KOPT-K1 (cell line): ENCODE measurements at regions not wholly inside any gene's neighbourhood (a gene's known extent, or its start where the extent isn't known, plus 50 kb on each side); places are given as distances from the start of the nearest gene placed in this dataset.

Experiments
- H3K27ac ChIP-seq: fragments of 200-600 bp; sonication (generic); 2 replicates; pipeline ENCODE4 v1.5.1; 2016; ENCODE audit warnings: antibody characterized with exemption, mild to moderate bottlenecking, low read depth, low read length; ENCODE audit not compliant: poor library complexity, severe bottlenecking
- H3K36me3 ChIP-seq: fragments of 200-600 bp; sonication (generic); 2 replicates; pipeline ENCODE4 v1.5.1; 2017; ENCODE audit warnings: antibody characterized with exemption, mild to moderate bottlenecking, low read length, moderate library complexity; ENCODE audit not compliant: insufficient read depth
- H3K9me3 ChIP-seq: fragments of 200-600 bp; sonication (generic); 2 replicates; pipeline ENCODE4 v1.5.1; 2017; ENCODE audit warnings: antibody characterized with exemption, low read length, mild to moderate bottlenecking; ENCODE audit not compliant: insufficient read depth, poor library complexity, severe bottlenecking

DNA sequence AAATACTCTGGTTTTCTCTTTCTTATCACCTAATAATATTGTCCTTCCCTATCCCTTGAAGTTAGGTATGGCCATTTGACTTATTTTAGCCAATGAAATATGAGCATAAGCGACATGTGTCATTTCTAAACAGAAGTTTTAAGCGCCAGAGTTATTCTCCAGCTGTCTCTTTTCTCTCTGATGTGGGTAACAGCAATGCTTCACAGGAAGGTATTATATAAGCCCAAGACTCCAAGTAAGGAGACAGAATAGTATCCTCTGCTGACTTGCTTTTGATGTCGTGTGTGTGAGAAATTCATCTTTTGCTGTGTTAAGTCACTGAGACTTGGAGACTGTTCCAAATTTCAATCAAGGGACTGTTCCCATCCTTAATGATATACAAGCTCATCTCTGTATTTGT is 224.6 kb upstream of the NECTIN3 start:
- Histone ChIP-seq H3K9me3 (no peaks in the 10 kb centered on the region), H3K27ac (no peak overlapping the region), H3K36me3 (no peaks in the 10 kb centered on the region)

GRCh38 chr3:110849064-110849463 is 222.6 kb upstream of the NECTIN3 start:
- Histone ChIP-seq H3K36me3 (no peaks in the 10 kb centered on the region), H3K27ac (no peak overlapping the region), H3K9me3 (no peaks in the 10 kb centered on the region)

GRCh38 chr3:110851736-110852135 is 219.9 kb upstream of the NECTIN3 start:
- H3K36me3 ChIP-seq: no peaks in the 10 kb centered on the region
- no peaks in the 10 kb centered on the region for H3K9me3 ChIP-seq
- H3K27ac ChIP-seq: no peak overlapping the region

DNA sequence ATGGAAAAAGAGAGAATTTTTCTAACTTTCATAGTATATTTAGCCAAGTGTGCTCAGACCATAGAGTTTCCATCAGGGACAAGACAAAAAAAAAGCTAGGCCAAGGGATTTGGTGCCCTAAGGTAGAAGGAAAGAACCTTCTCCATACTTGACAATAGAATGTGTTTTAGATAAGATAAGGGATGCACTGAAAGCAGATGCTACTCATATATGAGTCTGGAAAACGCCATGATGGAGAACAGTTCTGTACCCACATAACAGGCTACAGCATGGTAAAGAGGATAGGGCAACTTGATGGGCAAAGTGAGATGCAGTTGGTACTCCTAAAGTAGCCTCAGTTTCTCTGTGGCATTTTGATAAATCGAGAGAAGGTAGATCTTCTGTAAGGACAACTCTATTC is 216.4 kb upstream of the NECTIN3 start:
- Histone ChIP-seq H3K36me3 (no peaks in the 10 kb centered on the region), H3K27ac (no peak overlapping the region), H3K9me3 (no peaks in the 10 kb centered on the region)

DNA sequence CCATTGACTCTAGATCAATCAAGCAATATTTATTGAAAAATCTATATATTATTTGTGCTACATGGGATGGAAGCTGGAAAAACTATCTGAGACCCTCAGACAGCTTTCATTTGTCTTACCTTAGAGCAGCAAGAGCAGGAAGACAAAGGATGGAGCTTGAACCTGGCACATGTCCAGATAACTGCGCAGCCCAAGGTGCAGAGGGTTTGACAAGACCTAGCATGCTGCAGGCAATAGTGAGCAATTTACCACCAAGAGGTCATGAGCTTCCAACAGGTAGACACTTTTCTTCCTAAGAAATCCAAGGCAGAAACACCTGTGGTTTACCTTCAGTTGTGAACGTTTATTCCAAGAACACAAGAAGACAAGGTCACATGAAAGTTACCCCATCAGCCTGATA is 214.7 kb upstream of the NECTIN3 start:
- no peaks in the 10 kb centered on the region for H3K9me3 ChIP-seq
- no peaks in the 10 kb centered on the region for H3K36me3 ChIP-seq
- no peak overlapping the region for H3K27ac ChIP-seq

DNA sequence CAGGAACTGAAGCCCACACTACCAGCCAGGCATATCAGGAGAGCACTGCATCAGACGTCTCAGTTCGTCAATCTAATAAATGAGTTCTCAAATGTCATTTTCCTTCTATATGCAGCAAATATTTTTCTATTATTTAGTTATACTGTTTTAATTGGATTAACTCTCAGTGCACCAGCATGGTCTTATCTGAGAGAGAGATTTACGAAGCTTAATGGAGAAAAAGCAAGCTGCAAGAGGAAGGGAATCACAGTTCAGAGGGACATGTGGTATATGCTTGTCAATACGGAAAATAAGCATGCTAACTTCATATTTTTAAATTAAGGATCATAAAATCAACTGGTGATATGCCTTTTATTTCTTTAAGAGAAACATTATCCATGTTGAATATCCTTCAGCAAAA is 213.1 kb upstream of the NECTIN3 start:
- Histone ChIP-seq H3K9me3 (no peaks in the 10 kb centered on the region), H3K27ac (no peak overlapping the region), H3K36me3 (no peaks in the 10 kb centered on the region)

DNA sequence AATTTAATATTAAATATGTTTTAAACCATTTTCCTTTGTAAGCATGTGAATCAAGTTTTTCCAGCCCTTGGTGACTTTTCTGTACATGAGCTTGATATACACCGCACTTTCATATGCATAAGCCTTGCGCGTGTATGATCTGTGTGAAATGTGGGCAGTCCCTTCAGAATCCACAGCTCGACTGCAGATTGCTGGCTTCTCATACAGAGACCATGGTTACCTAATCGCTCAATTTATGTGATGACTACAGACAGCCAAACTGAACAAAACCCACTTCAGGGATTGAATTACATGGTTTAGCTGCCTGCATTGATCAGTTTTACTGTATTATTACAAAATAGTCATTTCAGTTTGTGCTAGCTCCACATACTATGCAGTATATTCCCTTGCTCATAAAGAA is 212.3 kb upstream of the NECTIN3 start:
- H3K9me3 ChIP-seq: no peaks in the 10 kb centered on the region
- H3K36me3 ChIP-seq: no peaks in the 10 kb centered on the region
- no peak overlapping the region for H3K27ac ChIP-seq

GRCh38 chr3:110859993-110860392 is 211.6 kb upstream of the NECTIN3 start:
- H3K9me3 ChIP-seq: no peaks in the 10 kb centered on the region
- no peaks in the 10 kb centered on the region for H3K36me3 ChIP-seq
- H3K27ac ChIP-seq: no peak overlapping the region

- Histone ChIP-seq H3K27ac (no peak overlapping the region), H3K36me3 (no peaks in the 10 kb centered on the region), H3K9me3 (no peaks in the 10 kb centered on the region)
Observed at GRCh38 chr3:110865934-110866333, 205.7 kb upstream of the NECTIN3 start.

- Histone ChIP-seq H3K36me3 (no peaks in the 10 kb centered on the region), H3K27ac (no peak overlapping the region), H3K9me3 (no peaks in the 10 kb centered on the region)
Observed at GRCh38 chr3:110868106-110868505, 203.5 kb upstream of the NECTIN3 start.

DNA sequence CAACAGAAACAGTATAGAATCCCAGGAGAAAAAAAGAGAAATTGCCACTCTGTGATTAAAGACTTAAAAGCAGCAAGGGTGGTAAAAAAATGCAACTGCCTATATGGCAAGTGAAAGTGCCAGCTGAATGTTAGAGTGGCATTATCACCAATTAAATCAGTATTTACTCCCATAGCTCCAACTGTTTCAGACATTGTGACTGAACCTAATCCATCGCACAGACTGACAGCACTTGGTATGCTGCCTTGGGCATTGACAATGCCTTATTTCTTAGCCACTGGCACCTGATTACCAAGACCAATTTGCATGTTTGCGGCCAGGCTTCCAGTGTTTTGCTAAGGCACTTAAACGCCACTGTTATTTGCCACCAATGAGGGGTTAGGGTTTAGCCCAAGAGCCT is 201.9 kb upstream of the NECTIN3 start:
- peaks cover 9% of the 10 kb centered on the region for H3K9me3 ChIP-seq
- no peak overlapping the region for H3K27ac ChIP-seq
- H3K36me3 ChIP-seq: no peaks in the 10 kb centered on the region

GRCh38 chr3:110871869-110872268 is 199.7 kb upstream of the NECTIN3 start:
- H3K36me3 ChIP-seq: no peaks in the 10 kb centered on the region
- peaks cover 13% of the 10 kb centered on the region for H3K9me3 ChIP-seq
- H3K27ac ChIP-seq: no peak overlapping the region

DNA sequence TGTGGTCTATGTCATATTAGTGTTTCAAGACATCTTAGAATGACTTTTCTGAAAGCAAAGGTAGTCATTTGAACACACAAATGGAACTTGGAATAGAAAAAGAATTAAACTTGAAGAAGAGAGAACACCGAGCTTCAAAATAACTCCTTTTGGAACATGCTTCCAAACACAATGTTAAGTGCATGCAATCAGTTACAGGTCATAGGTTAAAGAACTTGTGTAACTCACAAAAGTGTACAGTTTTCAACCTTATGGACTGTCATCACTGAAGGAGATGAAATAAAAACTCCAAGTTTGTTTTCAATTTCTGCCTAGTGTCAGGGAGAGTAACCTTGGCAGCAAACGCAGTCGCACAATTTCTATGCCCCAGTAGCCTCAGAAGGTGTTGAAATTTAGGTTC is 192.9 kb upstream of the NECTIN3 start:
- no peak overlapping the region for H3K27ac ChIP-seq
- H3K9me3 ChIP-seq: peaks cover 13% of the 10 kb centered on the region
- H3K36me3 ChIP-seq: no peaks in the 10 kb centered on the region

GRCh38 chr3:110881069-110881468 is 190.5 kb upstream of the NECTIN3 start:
- Histone ChIP-seq H3K36me3 (no peaks in the 10 kb centered on the region), H3K27ac (no peak overlapping the region)

DNA sequence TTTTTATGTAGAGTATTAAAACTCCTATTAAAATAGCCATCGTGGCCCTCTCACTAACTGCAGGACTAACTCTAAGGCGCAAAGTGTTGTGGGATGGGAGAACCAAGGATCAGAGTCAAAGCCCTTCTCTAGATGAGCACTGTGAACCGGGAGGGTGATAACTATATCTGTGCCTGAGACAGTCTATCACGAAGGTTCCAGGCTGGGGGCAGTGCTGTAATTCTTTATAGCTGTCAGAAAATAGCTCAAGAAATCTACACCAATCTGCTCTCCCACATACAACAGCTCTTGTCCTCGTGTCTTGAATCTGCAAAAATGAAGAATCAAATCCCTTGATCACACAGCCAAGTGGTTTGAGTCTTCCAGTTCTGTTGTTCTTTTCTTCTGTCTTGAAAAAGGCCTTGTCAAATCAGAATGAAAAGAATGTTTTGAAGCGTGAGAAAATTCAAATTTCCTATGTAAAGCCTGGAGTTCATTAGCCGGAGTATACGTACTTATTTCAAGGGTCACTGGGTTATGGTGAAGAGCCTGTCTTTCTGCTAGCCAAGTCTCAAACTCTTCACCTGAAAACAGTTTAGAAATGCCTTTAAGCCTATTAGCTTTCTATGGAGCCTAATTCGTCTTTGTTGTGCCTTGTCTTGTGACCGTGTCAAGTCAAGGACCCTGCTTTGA is 185.3 kb upstream of the NECTIN3 start:
- no peaks in the 10 kb centered on the region for H3K9me3 ChIP-seq
- H3K27ac ChIP-seq: no peak overlapping the region
- no peaks in the 10 kb centered on the region for H3K36me3 ChIP-seq

More at GRCh38 chr3:110881069-110881468, 190.5 kb upstream of the NECTIN3 start:
- H3K9me3 ChIP-seq: no peaks in the 10 kb centered on the region

GRCh38 chr3:110887176-110887575 is 184.4 kb upstream of the NECTIN3 start:
- Histone ChIP-seq H3K27ac (no peak overlapping the region), H3K9me3 (no peaks in the 10 kb centered on the region), H3K36me3 (no peaks in the 10 kb centered on the region)
